Stimulated activated CD4-positive, alpha-beta T cell treated with anti-CD3 and anti-CD28 coated beads, Interleukin-2, amount 100 ng/mL, for 48 hours (primary cell): ENCODE measurements at regions not wholly inside any gene's neighbourhood (a gene's known extent, or its start where the extent isn't known, plus 50 kb on each side); places are given as distances from the start of the nearest gene placed in this dataset.

ENCODE experiments used
- DNase-seq, 2 donors: peaks; one replicate each; pipeline ENCODE4 v3.0.0-alpha.2; 2020

DNA sequence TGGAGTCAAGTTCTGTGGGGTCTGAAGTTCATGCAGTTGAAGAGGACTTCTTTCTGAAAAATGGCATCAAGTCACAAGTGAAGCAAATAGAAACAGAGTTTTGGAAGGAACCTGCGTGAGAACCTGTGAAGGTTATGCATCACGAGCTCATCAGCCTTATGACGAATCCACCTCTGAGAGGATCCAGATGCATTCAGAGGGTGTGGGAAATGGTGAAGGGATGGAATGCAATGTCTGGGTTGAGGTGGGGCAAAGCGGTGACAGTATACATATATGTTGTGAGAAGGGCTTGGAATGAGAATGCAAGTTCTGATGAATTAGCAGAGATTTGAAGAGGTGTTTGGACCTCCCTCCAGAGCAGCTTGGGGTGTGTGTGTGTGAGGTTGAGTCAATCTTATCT is 382.1 kb upstream of the TBL1XR1 start:
- no peak for DNase-seq

GRCh38 chr3:177580437-177580836 is 383.2 kb upstream of the TBL1XR1 start:
- no peak for DNase-seq

GRCh38 chr3:177585271-177585670 is 388.0 kb upstream of the TBL1XR1 start:
- DNase-seq: no peak

DNA sequence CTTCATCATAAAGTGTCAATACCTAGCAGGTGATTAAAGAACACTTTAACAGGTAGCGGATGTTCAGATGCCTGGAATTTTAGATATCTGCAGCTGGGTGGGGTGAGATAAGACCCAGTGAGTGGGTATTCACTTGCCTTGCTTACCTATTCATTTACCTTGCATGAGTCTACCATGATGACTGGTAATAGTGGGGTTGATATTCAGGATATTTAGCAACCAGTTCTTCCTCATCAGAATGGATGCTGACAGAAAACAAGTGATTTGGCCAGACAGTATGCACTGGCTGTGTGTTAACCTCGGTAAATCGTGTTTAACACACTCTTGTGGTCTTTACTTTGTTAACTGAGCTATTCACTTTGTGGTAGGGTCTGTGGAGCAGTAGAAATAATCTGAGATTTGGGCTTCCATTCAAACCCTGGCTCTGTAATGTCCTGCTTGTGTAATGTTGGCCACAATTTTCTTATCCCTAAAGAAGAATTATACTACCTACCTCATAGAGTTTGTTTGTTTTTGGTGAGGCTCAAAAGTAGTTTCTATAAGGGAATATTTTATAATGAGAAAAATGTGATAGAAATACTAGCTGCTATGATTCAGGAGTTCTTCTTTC is 391.9 kb upstream of the TBL1XR1 start:
- DNase-seq: no peak

DNA sequence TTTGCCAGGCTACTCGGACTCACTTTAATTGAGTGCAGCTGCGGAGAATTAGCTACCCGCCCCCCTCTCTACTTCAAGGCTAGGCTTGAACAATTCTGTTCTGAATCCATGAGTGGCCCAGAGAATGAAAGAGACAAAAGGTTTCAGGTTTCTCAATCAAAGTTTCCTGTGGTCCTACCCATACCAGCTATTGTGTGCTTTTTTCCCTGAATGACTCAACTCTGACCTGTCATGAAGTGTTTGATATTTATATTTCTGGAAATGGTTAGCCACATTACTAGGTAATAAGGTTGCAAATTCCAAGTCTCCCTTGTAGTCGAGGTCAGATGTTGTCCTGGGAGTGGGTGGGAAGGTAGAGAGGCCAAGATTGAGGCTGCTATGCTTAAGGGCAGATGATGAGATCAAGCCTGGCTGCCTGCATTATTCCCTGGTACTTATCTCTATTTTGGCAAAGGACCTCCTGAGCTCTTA is 392.7 kb upstream of the TBL1XR1 start:
- no peak for DNase-seq

DNA sequence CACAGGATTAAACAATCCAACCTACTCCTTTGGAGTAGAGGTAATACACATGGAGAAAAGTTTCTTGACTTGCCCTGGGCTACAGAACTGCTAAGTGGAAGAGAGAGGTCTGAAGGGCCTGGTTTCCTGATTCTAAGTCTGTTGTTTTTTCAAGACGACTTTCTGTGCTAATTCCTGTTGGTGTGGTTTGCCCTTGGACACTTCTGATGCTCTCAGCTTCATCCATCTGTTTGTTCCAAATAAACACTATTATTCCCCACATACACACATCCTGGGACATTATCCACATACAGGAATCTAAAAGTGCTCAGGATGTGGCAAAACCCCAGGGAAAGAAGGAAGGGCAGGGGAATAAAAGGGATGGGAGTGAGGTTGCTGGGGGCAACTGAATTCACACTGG is 393.5 kb upstream of the TBL1XR1 start:
- no peak for DNase-seq

DNA sequence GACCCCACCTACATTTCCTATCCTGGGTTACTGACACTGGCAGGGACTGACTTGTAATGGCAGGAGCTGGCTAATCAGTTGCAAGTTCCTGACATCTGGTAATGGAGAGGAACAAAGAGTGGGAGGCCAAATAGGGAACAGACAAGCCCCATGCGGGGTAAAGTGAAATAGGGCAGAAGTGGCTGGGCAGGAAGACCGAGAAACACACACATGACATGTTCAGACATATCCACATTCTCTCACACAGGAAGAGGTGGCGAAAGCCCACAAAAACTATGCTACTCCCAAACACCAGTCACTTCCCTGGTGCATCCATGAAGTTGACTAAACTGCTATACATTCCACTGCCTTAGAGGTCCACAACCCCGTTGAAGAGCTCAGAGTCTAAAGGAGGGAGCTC is 394.1 kb upstream of the TBL1XR1 start:
- DNase-seq: no peak

DNA sequence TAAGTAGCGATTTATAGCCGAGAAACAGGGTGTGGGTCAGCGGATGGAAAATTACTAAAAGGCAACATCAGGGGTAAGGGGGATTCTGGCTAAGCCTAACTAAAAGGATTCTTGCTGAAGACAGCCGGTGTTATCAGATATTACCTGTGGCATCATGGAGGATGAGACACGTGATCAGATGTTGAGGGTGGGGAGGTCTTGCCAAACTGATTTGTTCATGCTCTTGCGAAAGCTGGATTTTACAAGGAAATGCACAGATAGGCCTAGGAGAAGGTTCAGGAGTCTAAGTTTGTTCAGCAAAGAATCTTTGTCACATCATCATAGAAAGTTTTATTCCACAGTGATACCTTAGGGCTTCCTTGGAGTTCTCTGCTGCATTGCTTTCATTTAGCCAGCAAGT is 396.8 kb upstream of the TBL1XR1 start:
- DNase-seq: no peak

DNA sequence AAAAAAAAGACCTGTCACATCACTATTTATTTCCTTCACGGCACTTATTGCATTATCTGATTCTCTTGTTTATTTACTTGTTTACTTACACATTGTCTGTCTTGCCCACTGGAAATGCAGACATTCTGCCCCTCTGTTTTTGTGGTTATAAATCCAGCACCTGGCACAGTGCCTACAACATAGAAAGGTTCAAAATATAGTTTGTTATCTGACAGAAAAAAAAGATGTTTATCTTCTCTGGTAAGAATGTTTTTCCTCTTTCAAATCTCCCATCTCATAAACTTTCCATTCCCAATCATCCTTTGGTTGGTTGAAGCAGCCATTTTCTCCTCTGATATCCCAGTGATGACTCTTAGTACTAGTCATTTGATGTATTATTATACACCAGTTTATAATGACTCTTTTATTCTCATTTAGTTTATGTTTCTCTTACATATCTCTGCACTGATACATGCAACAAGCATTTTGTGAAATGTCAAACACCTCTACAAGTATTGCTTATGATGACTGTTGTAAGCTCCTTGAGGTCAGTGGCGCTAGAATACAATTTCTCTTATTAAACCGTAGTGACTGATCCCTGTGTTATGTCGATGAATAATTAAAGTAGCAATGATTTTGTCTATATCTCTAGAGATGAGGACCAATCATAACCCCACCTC is 398.4 kb upstream of the TBL1XR1 start:
- DNase-seq: no peak

GRCh38 chr3:177596248-177596815 is 399.1 kb upstream of the TBL1XR1 start:
- DNase-seq: no peak

GRCh38 chr3:177596816-177597271 is 399.6 kb upstream of the TBL1XR1 start:
- DNase-seq: no peak

GRCh38 chr3:177597311-177598096 is 400.2 kb upstream of the TBL1XR1 start:
- peak; percentile 20 to 22 for DNase-seq

DNA sequence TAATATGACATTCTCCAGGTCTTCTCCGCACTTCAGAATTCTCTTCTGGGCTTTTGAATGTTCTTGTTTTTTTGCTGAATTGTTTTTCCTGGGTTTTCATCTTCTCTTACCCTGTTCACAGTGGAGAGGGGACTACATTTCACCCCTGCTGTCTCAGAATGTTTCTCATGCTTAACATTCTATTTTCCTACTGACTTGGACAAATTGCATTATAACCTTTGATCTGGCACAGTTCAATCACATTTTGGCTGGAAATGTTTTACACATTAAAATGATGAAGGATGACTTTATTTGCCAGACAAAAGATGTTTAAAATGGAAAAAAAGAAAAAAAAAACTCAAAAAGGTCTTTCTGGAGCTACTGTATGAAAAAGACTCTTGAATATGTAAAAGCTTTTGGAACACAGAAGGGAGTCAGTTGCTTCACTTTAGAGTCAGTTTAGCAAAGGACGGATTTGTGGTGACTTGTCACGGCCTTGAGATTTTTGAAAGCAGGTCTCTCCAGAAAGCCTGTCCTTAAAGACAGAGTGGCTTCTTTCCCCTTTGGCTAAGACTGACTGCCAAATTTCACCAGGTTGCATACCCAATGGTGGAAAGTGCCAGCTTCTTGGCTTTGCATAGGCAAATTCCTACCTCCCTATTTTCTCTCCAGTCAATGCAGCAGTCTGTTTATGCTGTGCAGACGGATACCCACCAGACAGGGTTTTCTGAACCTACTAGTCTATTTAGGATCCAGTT is 401.0 kb upstream of the TBL1XR1 start:
- no peak for DNase-seq

DNA sequence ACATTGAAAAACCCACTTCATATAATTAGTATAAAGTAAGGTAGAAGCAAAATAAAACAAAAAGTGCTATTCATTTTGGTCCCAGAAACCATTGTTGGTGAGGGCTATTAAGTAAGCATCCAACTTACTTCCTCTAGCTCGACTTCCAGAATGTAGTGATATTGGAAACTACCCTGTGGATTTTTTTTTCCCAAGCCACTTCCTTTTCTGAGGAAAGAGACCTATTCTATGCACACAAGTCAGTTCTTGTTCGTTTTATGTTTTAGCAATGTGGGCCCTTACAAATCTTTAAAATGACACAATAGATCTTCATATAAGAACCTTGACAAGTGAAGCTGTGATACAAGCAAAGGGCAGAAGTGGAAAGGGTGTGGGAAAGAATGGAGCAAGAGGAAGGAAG is 402.0 kb upstream of the TBL1XR1 start:
- DNase-seq: no peak

DNA sequence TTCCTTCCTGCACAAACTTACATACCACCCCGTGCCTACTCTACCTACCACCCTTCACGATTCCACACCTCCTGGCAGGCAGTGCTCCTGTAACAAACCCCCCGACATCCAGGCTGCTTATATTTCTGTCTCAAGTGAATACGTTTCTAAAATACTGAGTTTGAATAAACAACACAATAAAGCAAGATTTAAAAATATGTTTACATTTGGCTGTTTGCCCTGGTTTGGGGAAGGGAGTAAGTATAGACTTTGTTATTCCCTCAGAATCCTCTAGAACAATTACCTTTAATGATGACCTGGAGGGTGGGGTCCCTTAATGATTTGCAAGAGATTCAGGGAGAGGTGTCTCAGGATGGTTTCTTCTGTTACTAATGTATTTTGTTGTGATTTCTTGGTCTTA is 402.6 kb upstream of the TBL1XR1 start:
- DNase-seq: no peak

DNA sequence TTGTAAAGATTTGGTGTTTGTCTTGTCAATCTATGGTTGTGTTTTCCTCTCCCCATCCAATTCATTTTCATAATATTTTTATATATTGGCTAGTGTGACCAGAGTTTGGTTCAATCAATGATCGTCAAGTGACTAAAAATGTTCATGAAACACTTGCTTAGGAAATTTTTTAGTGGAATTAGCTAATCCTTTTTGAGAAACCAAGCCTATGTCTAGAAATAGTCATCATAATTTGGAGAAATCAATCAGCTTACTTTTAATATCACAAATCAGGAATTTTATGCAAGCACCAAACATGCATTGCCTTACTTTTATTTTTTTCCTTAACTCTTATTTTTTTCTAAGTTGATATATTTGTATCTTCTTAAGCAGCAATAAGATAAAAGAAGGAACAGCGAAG is 403.1 kb upstream of the TBL1XR1 start:
- DNase-seq: no peak

GRCh38 chr3:177601152-177601551 is 403.9 kb upstream of the TBL1XR1 start:
- DNase-seq: no peak

- no peak for DNase-seq
Observed at GRCh38 chr3:177602601-177603147, 405.4 kb upstream of the TBL1XR1 start.

DNA sequence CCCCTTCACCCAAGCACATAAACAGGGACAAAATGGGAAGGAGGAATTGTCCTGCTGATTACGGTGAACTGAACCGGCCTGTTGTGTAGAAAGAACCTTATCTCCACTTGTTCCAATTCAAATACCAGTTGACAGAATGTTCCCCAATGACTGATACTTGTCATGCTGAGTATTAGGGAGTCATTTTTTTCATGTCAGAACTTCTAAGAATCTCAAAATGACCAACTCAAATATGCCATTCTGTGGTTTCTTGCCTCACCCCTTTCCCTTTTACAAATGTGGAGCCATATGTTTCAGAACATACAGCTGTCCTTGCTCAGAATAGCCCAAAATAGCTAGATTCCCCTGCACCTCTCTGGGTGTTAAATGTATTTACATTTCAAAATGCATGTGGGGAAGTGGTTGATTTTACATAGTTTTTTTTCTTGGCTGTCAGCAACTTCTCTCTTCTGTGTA is 405.9 kb upstream of the TBL1XR1 start:
- DNase-seq: no peak

DNA sequence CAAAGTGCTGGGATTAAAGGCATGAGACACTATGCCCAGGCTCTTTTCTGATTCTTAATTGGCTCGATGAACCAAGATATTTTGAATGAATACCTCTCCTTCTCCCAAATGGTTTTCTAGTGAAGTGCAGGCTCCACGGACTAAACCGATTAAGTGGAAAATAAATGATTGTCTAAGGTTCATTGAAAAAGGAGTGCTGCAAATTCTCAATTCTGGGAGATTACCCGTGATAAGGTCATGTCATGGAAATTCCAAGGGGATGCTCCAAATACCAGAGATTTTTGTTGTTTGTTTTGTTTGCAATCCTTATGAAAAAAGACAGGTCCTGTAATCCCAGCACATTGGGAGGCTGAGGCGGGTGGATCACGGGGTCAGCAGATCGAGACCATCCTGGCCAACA is 406.9 kb upstream of the TBL1XR1 start:
- no peak for DNase-seq

GRCh38 chr3:177606891-177607290 is 409.6 kb upstream of the TBL1XR1 start:
- no peak for DNase-seq

- no peak for DNase-seq
Observed at GRCh38 chr3:177607589-177607988, 410.3 kb upstream of the TBL1XR1 start.

GRCh38 chr3:177608443-177608842 is 411.2 kb upstream of the TBL1XR1 start:
- no peak for DNase-seq
